NOMO-1 treated with DMSO at 0.1 percent for 48 hours (cell line): ENCODE measurements at regions not wholly inside any gene's neighbourhood (a gene's known extent, or its start where the extent isn't known, plus 50 kb on each side); places are given as distances from the start of the nearest gene placed in this dataset.

Experiments used
- DNase-seq: peaks from one replicate; lab custom pipeline; 2025; ENCODE audit not compliant: unreplicated experiment; lab: John Stamatoyannopoulos, UW

- no peak for DNase-seq
Measured at GRCh38 chr3:182704926-182705325, 88.4 kb upstream of the ATP11B start.

GRCh38 chr3:182708810-182709209 lies 84.5 kb upstream of the ATP11B start:
- no peak for DNase-seq

- no peak for DNase-seq
Measured at GRCh38 chr3:182709306-182709705, 84.0 kb upstream of the ATP11B start.

GRCh38 chr3:182710557-182711157 lies 82.6 kb upstream of the ATP11B start:
- peak; percentile 64 for DNase-seq

- peak; percentile 92 for DNase-seq
Measured at GRCh38 chr3:182711261-182711683, 82.0 kb upstream of the ATP11B start.

GRCh38 chr3:182711853-182712252 lies 81.5 kb upstream of the ATP11B start:
- no peak for DNase-seq

GRCh38 chr3:182713111-182713510 lies 80.2 kb upstream of the ATP11B start:
- no peak for DNase-seq

- peak; percentile 82 for DNase-seq
Measured at GRCh38 chr3:182713743-182714517, 79.4 kb upstream of the ATP11B start.

- DNase-seq: no peak
Measured at GRCh38 chr3:182715006-182715405, 78.3 kb upstream of the ATP11B start.

- no peak for DNase-seq
Measured at GRCh38 chr3:182716114-182716688, 77.1 kb upstream of the ATP11B start.

GRCh38 chr3:182717216-182717615 lies 76.1 kb upstream of the ATP11B start:
- DNase-seq: no peak

- DNase-seq: no peak
Measured at GRCh38 chr3:182722907-182723306, 70.4 kb upstream of the ATP11B start.

- no peak for DNase-seq
Measured at GRCh38 chr3:182723596-182723995, 69.7 kb upstream of the ATP11B start.

GRCh38 chr3:182725372-182726251 lies 67.7 kb upstream of the ATP11B start:
- no peak for DNase-seq

GRCh38 chr3:182726258-182727142 lies 66.8 kb upstream of the ATP11B start:
- no peak for DNase-seq

GRCh38 chr3:182728238-182728637 lies 65.1 kb upstream of the ATP11B start:
- DNase-seq: no peak

- peak; percentile 57 for DNase-seq
Measured at GRCh38 chr3:182729903-182730674, 63.2 kb upstream of the ATP11B start.

GRCh38 chr3:182730675-182731042 lies 62.6 kb upstream of the ATP11B start:
- no peak for DNase-seq

GRCh38 chr3:182731764-182732163 lies 61.5 kb upstream of the ATP11B start:
- DNase-seq: no peak
